ENCODE measurements at regions not wholly inside any gene's neighbourhood (a gene's known extent, or its start where the extent isn't known, plus 50 kb on each side); places are given as distances from the start of the nearest gene placed in this dataset.
A peak's percentile ranks its signal among the peaks of the same experiment; 100 is the strongest.

- Histone ChIP-seq H3K9me3 (ENCODE audit: control insufficient read depth in 4 of 4, insufficient read depth in 3 of 4, low read length in 3 of 4) (no peaks in the 10 kb centered on the region), H3K36me3 (ENCODE audit: control insufficient read depth in 4 of 4, insufficient read depth in 4 of 4, low read length in 4 of 4) (no peaks in the 10 kb centered on the region), H3K4me1 (ENCODE audit: control insufficient read depth in 5 of 5, insufficient read depth in 5 of 5, low read length in 5 of 5) (peaks cover 4 to 89% (median 59%) of the 10 kb centered on the region in 5 donors), H3K27ac (ENCODE audit: low read depth in 1 of 2, low read length in 1 of 2) (peak overlapping the region in 1 of 2 donors; percentile 61), H3K9ac (ENCODE audit: insufficient read depth in 1 of 2, low read length in 2 of 2) (peak overlapping the region in 1 of 2 donors; percentile 71), H3K27me3 (ENCODE audit: control insufficient read depth in 3 of 3, insufficient read depth in 3 of 3, low read length in 2 of 3) (no peaks in the 10 kb centered on the region), H3K4me3 (no peak overlapping the region)
- ATAC-seq (ENCODE audit: insufficient read depth, low FRiP score) = no peak
- WGBS, 2 donors = 85 to 90% methylated on average over 16 of the region's 16 CpGs
- peak; percentile 89 to 93 (median 93) for DNase-seq
- TF ChIP-seq CTCF (IDR thresholded peaks at IDR 0.05; ENCODE audit: control extremely low read depth, extremely low read depth) = no peak
These were observed 154.5 kb downstream of the ZFP36L2 start for GRCh38 chr2:43071599-43072550.

- WGBS, 2 donors = 80 to 92% methylated on average over 15 of the region's 15 CpGs
- H3K27me3 ChIP-seq (ENCODE audit: control insufficient read depth in 3 of 3, insufficient read depth in 3 of 3, low read length in 2 of 3) = no peaks in the 10 kb centered on the region
- H3K9me3 ChIP-seq (ENCODE audit: control insufficient read depth in 4 of 4, insufficient read depth in 3 of 4, low read length in 3 of 4) = no peaks in the 10 kb centered on the region
- H3K27ac ChIP-seq (ENCODE audit: low read depth in 1 of 2, low read length in 1 of 2) = peak overlapping the region in 1 of 2 donors; percentile 61
- ATAC-seq (ENCODE audit: insufficient read depth, low FRiP score) (no peak), DNase-seq (peak in 1 of 3 donors; percentile 54)
- H3K36me3 ChIP-seq (ENCODE audit: control insufficient read depth in 4 of 4, insufficient read depth in 4 of 4, low read length in 4 of 4) = no peaks in the 10 kb centered on the region
- peak overlapping the region in 1 of 2 donors; percentile 71 for H3K9ac ChIP-seq (ENCODE audit: insufficient read depth in 1 of 2, low read length in 2 of 2)
- peaks cover 4 to 80% (median 52%) of the 10 kb centered on the region in 5 donors for H3K4me1 ChIP-seq (ENCODE audit: control insufficient read depth in 5 of 5, insufficient read depth in 5 of 5, low read length in 5 of 5)
- no peak overlapping the region for H3K4me3 ChIP-seq
- no peak for TF ChIP-seq CTCF (IDR thresholded peaks at IDR 0.05; ENCODE audit: control extremely low read depth, extremely low read depth)
These were observed 155.5 kb downstream of the ZFP36L2 start for GRCh38 chr2:43070676-43071502.

- no peak overlapping the region for H3K9ac ChIP-seq (ENCODE audit: insufficient read depth in 1 of 2, low read length in 2 of 2)
- H3K36me3 ChIP-seq (ENCODE audit: control insufficient read depth in 4 of 4, insufficient read depth in 4 of 4, low read length in 4 of 4) = no peaks in the 10 kb centered on the region
- ATAC-seq (ENCODE audit: insufficient read depth, low FRiP score) = no peak
- peak overlapping the region in 1 of 2 donors; percentile 66 for H3K27ac ChIP-seq (ENCODE audit: low read depth in 1 of 2, low read length in 1 of 2)
- no peaks in the 10 kb centered on the region for H3K27me3 ChIP-seq (ENCODE audit: control insufficient read depth in 3 of 3, insufficient read depth in 3 of 3, low read length in 2 of 3)
- peak in 1 of 3 donors; percentile 57 for DNase-seq
- 51 to 59% methylated on average over 3 of the region's 3 CpGs for WGBS, 2 donors
- peaks cover 0 to 72% (median 44%) of the 10 kb centered on the region in 5 donors for H3K4me1 ChIP-seq (ENCODE audit: control insufficient read depth in 5 of 5, insufficient read depth in 5 of 5, low read length in 5 of 5)
- no peaks in the 10 kb centered on the region for H3K9me3 ChIP-seq (ENCODE audit: control insufficient read depth in 4 of 4, insufficient read depth in 3 of 4, low read length in 3 of 4)
- no peak overlapping the region for H3K4me3 ChIP-seq
- TF ChIP-seq CTCF (IDR thresholded peaks at IDR 0.05; ENCODE audit: control extremely low read depth, extremely low read depth) = no peak
These were observed 156.4 kb downstream of the ZFP36L2 start for GRCh38 chr2:43070030-43070429.
